Endothelial cell of umbilical vein (primary cell): ENCODE measurements at regions not wholly inside any gene's neighbourhood (a gene's known extent, or its start where the extent isn't known, plus 50 kb on each side); places are given as distances from the start of the nearest gene placed in this dataset.

Experiments
- BruUV-seq: library from RNA; stranded (reverse); fragments of 400-500 nt; replicated peaks from 2 replicates; lab custom pipeline; 2021; lab: Mats Ljungman, UMichigan
- CTCF ChIA-PET: fragments of 300-600, 350-600 bp; sonication (Branson Sonifier 250); formaldehyde crosslinking; loops from one replicate; lab custom pipeline; 2021; ENCODE audit warnings: antibody characterized with exemption, inconsistent platforms; lab: Charles Lee
- POLR2A ChIA-PET: fragments of 300-600, 350-600 bp; sonication (Branson Sonifier 250); formaldehyde crosslinking; loops from one replicate; lab custom pipeline; 2021; ENCODE audit warnings: antibody characterized with exemption, inconsistent platforms; lab: Charles Lee
- DNase-seq: peaks from one replicate; pipeline ENCODE4 v3.0.0-alpha.2; 2011; ENCODE audit warnings: low read depth, low spot score
- FAIRE-seq: peaks from 2 replicates; lab custom pipeline; 2011; peaks lifted over from hg19 to GRCh38; lab: Jason Lieb, UNC
- H2AFZ ChIP-seq: 2 replicates; pipeline ENCODE4 v1.6.0; 2012; ENCODE audit warnings: low read depth, low read length, control low read depth, inconsistent platforms
- H3K27ac ChIP-seq: 2 replicates; pipeline ENCODE4 v1.5.1; 2011; ENCODE audit warnings: low read depth, mild to moderate bottlenecking, control low read depth, low read length, moderate library complexity; ENCODE audit not compliant: insufficient read depth
- H3K27me3 ChIP-seq, 2 experiments: 2 replicates each; pipeline versions ENCODE4 v1.6.0 to v1.6.1; 2011; ENCODE audit warnings: low read length in 2 of 2, mixed read lengths in 1 of 2; ENCODE audit not compliant: control insufficient read depth in 2 of 2, insufficient read depth in 2 of 2
- H3K36me3 ChIP-seq, 2 experiments: 2 replicates in 1 of 2; 3 replicates in 1 of 2; pipeline ENCODE4 v1.5.1; 2011; ENCODE audit warnings: low read length in 2 of 2, mild to moderate bottlenecking in 1 of 2, moderate library complexity in 1 of 2; ENCODE audit not compliant: control insufficient read depth in 2 of 2, insufficient read depth in 2 of 2; ENCODE audit errors: extremely low read depth in 1 of 2
- H3K4me1 ChIP-seq: 3 replicates; pipeline ENCODE4 v1.5.1; 2011; ENCODE audit warnings: mild to moderate bottlenecking, low read length; ENCODE audit not compliant: control insufficient read depth, insufficient read depth; ENCODE audit errors: extremely low read depth
- H3K4me2 ChIP-seq: 2 replicates; pipeline ENCODE4 v1.6.1; 2011; ENCODE audit warnings: low read length, control low read depth, mixed read lengths; ENCODE audit not compliant: insufficient read depth
- H3K4me3 ChIP-seq, 3 experiments: fragments of 200-600 bp in 1 of 3; sonication (generic), shearing (Covaris generic) in 1 of 3; replicated peaks in 1 of 3; 2 replicates each; pipeline ENCODE4 v1.5.1; 2011 to 2016; ENCODE audit warnings: control low read depth in 3 of 3, low read length in 3 of 3, mild to moderate bottlenecking in 2 of 3, inconsistent platforms in 1 of 3, low read depth in 1 of 3, moderate library complexity in 1 of 3; ENCODE audit not compliant: insufficient read depth in 1 of 3
- H3K79me2 ChIP-seq: 2 replicates; pipeline ENCODE4 v1.6.0; 2012; ENCODE audit warnings: low read length, inconsistent platforms; ENCODE audit not compliant: control insufficient read depth, insufficient read depth
- H3K9ac ChIP-seq: replicated peaks from 2 replicates; pipeline ENCODE3; 2011; ENCODE audit warnings: low read length, control low read depth; ENCODE audit not compliant: insufficient read depth; ENCODE audit errors: extremely low read depth
- H3K9me1 ChIP-seq: replicated peaks from 3 replicates; pipeline ENCODE4 v1.6.0; 2011; ENCODE audit warnings: mild to moderate bottlenecking, low read length; ENCODE audit not compliant: control insufficient read depth, insufficient read depth; ENCODE audit errors: extremely low read depth
- H3K9me3 ChIP-seq: replicated peaks from 2 replicates; pipeline ENCODE4 v1.5.1; 2012; ENCODE audit warnings: low read length, inconsistent platforms; ENCODE audit not compliant: control insufficient read depth, insufficient read depth
- H4K20me1 ChIP-seq: replicated peaks from 2 replicates; pipeline ENCODE3; 2011; ENCODE audit warnings: mild to moderate bottlenecking, low read length; ENCODE audit not compliant: control insufficient read depth, insufficient read depth; ENCODE audit errors: extremely low read depth
- CTCF ChIP-seq, 2 donors: IDR thresholded peaks; 1 replicate in 1 of 2; 2 replicates in 1 of 2; pipeline ENCODE4 v1.5.1; 2011; ENCODE audit warnings: low read length in 2 of 2, mild to moderate bottlenecking in 2 of 2, moderate library complexity in 2 of 2, control low read depth in 1 of 2, inconsistent platforms in 1 of 2, low read depth in 1 of 2; ENCODE audit not compliant: insufficient read depth in 1 of 2; ENCODE audit errors: extremely low read depth in 1 of 2
- EZH2 ChIP-seq: IDR thresholded peaks from 2 replicates; pipeline ENCODE4 v1.6.1; 2012; ENCODE audit warnings: borderline replicate concordance, low read depth, mild to moderate bottlenecking, moderate library complexity, low read length, inconsistent platforms; ENCODE audit not compliant: severe bottlenecking
- FOS ChIP-seq: IDR thresholded peaks from 2 replicates; pipeline ENCODE4 v1.6.1; 2011; ENCODE audit warnings: mild to moderate bottlenecking, low read length, moderate library complexity, borderline replicate concordance; ENCODE audit not compliant: insufficient read depth
- GATA2 ChIP-seq: IDR thresholded peaks from 2 replicates; pipeline ENCODE4 v1.7.0; 2011; ENCODE audit warnings: low read depth, mild to moderate bottlenecking, moderate library complexity, mixed read lengths, low read length; ENCODE audit not compliant: insufficient read length, insufficient read depth
- JUN ChIP-seq: IDR thresholded peaks from 2 replicates; pipeline ENCODE4 v1.6.1; 2011; ENCODE audit warnings: borderline replicate concordance, low read depth; ENCODE audit not compliant: insufficient read length, insufficient read depth
- MAX ChIP-seq: IDR thresholded peaks from 2 replicates; pipeline ENCODE4 v1.6.1; 2011; ENCODE audit not compliant: insufficient read depth, insufficient read length
- MYC ChIP-seq: IDR thresholded peaks from one replicate; pipeline ENCODE4 v1.6.1; 2011; ENCODE audit warnings: mild to moderate bottlenecking, low read depth, low read length
- POLR2A ChIP-seq: IDR thresholded peaks from 2 replicates; pipeline ENCODE4 v1.6.1; 2012; ENCODE audit warnings: low read depth, mild to moderate bottlenecking, control low read depth, low read length
- POLR2AphosphoS5 ChIP-seq: IDR thresholded peaks from 2 replicates; pipeline ENCODE4 v1.6.1; 2012; ENCODE audit warnings: low read depth, mild to moderate bottlenecking, control low read depth, low read length, moderate library complexity; ENCODE audit not compliant: insufficient read depth
- dilution Hi-C: fragments of 300-500 bp; cut with MboI; formaldehyde crosslinking; loops from one replicate; pipeline ENCODE4 v1.15.0; 2019; ENCODE audit warnings: low sequenced_read_pairs; ENCODE audit not compliant: extremely low pct_ligation_motif_present
- intact Hi-C: fragments of 100-400 bp; cut with micrococcal nuclease; formaldehyde crosslinking; loops from one replicate; pipeline ENCODE4 v1.10.0; 2022

- dilution Hi-C loops: no loop called here
- Histone ChIP-seq H3K79me2 (no peaks in the 10 kb centered on the region), H3K9ac (no peak overlapping the region), H3K27me3 (no peaks in the 10 kb centered on the region), H3K4me3 (no peak overlapping the region), H3K36me3 (no peaks in the 10 kb centered on the region), H3K4me1 (no peaks in the 10 kb centered on the region), H2AFZ (no peak overlapping the region), H3K27ac (no peak overlapping the region), H3K4me2 (no peak overlapping the region), H3K9me3 (peaks cover 3% of the 10 kb centered on the region), H3K9me1 (no peaks in the 10 kb centered on the region), H4K20me1 (no peaks in the 10 kb centered on the region)
- CTCF ChIA-PET: no interaction called here
- no TSS peak for BruUV-seq
- DNase-seq (no peak), FAIRE-seq (no peak)
- POLR2A ChIA-PET: no interaction called here
- intact Hi-C loops: no loop called here
- TF ChIP-seq POLR2AphosphoS5 (no peak), MAX (no peak), EZH2 (no peak), POLR2A (no peak), GATA2 (no peak), CTCF (IDR thresholded peaks at IDR 0.05; ENCODE audit: extremely low read depth in 1 of 2, insufficient read depth in 1 of 2, low read depth in 1 of 2, low read length in 2 of 2) (no peak), MYC (no peak), FOS (no peak), JUN (no peak)
These were observed 854.2 kb upstream of the AUTS2 start for GRCh38 chr7:68744036-68744435.
